OCI-LY1 (cell line): ENCODE measurements at regions not wholly inside any gene's neighbourhood (a gene's known extent, or its start where the extent isn't known, plus 50 kb on each side); places are given as distances from the start of the nearest gene placed in this dataset.

Source experiments
- EZH2 ChIP-seq: fragments of 200-600 bp; sonication (generic), shearing (Covaris generic); IDR thresholded peaks from 2 replicates; pipeline ENCODE4 v1.8.0; 2017; ENCODE audit warnings: borderline replicate concordance, mixed run types, mild to moderate bottlenecking, antibody characterized with exemption, low read length, moderate library complexity, mixed read lengths
- TF ChIP-seq, protein P1 (sequence below): fragments of 200-600 bp; sonication (generic), shearing (Covaris generic); IDR thresholded peaks from 2 replicates; pipeline ENCODE4 v1.5.1; 2017; ENCODE audit warnings: mild to moderate bottlenecking, antibody characterized with exemption, low read length, moderate library complexity, mixed read lengths

GRCh38 chrX:95703696-95704095, 980.9 kb upstream of the DIAPH2 start:
- TF ChIP-seq, protein P1, sequence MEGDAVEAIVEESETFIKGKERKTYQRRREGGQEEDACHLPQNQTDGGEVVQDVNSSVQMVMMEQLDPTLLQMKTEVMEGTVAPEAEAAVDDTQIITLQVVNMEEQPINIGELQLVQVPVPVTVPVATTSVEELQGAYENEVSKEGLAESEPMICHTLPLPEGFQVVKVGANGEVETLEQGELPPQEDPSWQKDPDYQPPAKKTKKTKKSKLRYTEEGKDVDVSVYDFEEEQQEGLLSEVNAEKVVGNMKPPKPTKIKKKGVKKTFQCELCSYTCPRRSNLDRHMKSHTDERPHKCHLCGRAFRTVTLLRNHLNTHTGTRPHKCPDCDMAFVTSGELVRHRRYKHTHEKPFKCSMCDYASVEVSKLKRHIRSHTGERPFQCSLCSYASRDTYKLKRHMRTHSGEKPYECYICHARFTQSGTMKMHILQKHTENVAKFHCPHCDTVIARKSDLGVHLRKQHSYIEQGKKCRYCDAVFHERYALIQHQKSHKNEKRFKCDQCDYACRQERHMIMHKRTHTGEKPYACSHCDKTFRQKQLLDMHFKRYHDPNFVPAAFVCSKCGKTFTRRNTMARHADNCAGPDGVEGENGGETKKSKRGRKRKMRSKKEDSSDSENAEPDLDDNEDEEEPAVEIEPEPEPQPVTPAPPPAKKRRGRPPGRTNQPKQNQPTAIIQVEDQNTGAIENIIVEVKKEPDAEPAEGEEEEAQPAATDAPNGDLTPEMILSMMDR: no peak
- no peak for TF ChIP-seq EZH2
